DMS114 treated with DMSO at 0.1 percent for 48 hours (cell line): ENCODE measurements at regions not wholly inside any gene's neighbourhood (a gene's known extent, or its start where the extent isn't known, plus 50 kb on each side); places are given as distances from the start of the nearest gene placed in this dataset.
"Not testable (repeated sequence)": the region's sequence is repeated elsewhere in the genome, so short reads cannot be mapped to it uniquely, and the experiment has no call there.

Source experiments
- DNase-seq: peaks from one replicate; lab custom pipeline; 2025; ENCODE audit not compliant: unreplicated experiment; lab: John Stamatoyannopoulos, UW

DNA sequence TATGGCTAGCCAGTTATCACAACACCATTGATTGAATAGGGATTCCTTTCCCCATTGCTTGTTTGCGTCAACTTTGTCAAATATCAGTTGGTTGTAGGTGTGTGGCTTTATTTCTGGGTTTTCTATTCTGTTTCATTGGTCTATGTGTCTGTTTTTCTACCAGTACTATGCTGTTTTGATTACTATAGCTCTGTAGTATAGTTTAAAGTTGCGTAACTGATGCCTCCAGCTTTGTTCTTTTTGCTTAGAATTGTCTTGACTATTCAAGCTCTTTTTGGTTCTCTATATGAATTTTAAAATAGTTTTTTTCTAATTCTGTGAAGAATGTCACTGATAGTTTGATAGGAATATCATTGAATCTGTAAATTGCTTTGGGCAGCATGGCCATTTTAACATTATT, 194.9 kb upstream of the FN1 start:
- not testable (repeated sequence) for DNase-seq

DNA sequence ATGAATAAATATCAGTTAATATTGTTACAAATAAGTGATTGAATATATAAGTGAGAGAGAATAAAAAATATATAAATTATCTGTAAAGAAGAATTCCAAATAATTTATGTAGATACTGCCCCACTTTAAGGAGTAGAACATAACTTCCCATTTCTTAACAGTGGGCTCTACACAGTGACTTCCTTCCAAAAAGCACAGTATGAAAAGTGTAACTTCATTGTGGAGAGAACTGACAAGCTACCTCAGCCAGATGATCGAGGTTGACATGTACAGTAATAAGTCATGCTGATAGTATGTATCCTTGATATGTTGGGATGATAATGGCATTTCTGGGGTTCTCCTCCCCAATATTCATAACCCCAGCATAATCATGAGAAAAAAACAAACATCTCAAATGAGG, 191.9 kb upstream of the FN1 start:
- DNase-seq: no peak

GRCh38 chr2:215626812-215627281, 191.0 kb upstream of the FN1 start:
- DNase-seq: no peak

- no peak for DNase-seq
Observed at GRCh38 chr2:215626063-215626462, 190.2 kb upstream of the FN1 start.

- DNase-seq: no peak
Observed at GRCh38 chr2:215625207-215625606, 189.3 kb upstream of the FN1 start.

- no peak for DNase-seq
Observed at GRCh38 chr2:215624423-215624829, 188.6 kb upstream of the FN1 start.

GRCh38 chr2:215622837-215623236, 187.0 kb upstream of the FN1 start:
- no peak for DNase-seq

- no peak for DNase-seq
Observed at GRCh38 chr2:215621381-215621780, 185.5 kb upstream of the FN1 start.

GRCh38 chr2:215620528-215620927, 184.7 kb upstream of the FN1 start:
- no peak for DNase-seq

GRCh38 chr2:215619989-215620388, 184.1 kb upstream of the FN1 start:
- DNase-seq: no peak

DNA sequence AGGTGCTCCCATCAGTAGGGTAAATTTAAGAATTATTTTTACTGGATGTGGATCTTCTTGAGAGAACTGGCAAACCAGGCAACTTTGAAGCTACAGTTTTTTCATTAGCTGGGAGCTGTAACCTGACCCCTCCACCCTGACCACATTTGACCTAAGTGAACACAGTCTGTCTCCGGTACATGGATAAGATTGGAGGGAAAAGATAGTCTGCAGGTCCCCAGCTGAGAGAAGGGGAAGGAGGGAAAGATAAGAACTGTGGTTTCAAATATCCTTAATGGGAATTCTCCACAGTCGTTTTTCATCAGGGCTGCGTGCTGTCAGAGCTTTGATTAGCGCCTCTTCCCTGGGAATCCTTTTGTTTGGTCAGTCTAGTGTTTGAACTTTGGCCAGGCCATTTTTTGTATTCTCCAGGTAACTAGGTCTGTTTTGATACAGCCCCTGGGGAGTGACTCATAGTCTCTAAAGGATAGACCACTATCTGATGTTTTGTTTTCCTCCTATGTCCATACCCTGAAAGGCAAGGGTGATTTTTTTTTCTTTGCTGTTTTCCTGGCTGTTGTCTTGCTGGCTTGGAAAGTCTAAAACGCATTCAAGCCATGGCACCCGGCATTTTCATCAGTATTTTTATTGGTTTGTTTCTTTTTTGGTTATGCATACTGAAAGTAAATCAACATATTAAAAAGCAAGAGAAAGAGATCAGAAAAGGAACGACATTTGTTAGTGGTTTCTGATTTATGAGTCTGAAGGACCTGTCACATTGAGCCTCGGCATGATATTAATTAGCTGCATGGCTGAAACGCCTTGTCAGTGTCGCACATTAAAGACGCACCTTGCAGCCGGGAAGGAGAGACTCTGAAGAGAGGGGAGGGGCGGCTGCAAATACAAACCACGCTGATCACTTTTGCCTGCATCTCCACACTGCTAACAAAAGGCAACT, 183.4 kb upstream of the FN1 start:
- no peak for DNase-seq

- no peak for DNase-seq
Observed at GRCh38 chr2:215618145-215618544, 182.3 kb upstream of the FN1 start.

- no peak for DNase-seq
Observed at GRCh38 chr2:215617060-215617824, 181.4 kb upstream of the FN1 start.

GRCh38 chr2:215615803-215616174, 179.9 kb upstream of the FN1 start:
- DNase-seq: no peak

DNA sequence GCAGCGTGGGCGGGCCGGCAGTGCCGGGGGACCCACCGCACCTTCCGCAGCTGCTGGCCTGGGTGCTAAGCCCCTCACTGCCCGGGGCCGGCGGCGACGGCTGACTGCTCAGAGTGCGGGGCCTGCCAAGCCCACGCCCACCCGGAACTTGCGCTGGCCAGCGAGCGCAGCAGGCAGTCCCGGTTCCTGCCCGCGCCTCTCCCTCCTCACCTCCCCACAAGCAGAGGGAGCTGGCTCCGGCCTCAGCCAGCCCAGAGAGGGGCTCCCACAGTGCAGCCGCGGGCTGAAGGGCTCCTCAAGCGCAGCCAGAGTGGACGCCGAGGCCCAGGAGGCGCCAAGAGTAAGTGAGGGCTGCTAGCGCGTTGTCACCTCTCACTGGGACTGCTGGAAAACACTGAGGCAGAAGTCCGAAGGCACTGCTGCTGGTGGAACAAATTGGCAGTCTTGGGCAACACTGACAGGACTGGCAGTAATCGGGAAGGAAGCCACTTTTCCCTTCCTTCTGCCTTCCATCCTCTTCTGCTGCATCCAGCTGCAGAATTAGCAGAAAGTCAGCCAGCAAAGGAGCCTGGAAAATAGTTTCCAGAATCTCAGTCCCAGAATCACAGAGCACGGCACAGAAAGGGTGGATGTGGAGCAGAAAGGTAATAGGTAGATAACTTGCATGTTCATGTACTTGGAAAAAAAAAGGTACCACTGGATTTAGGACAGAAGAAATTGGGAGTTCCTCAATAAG, 179.4 kb upstream of the FN1 start:
- DNase-seq: no peak

GRCh38 chr2:215614296-215614695, 178.4 kb upstream of the FN1 start:
- no peak for DNase-seq

GRCh38 chr2:215613888-215614287, 178.0 kb upstream of the FN1 start:
- no peak for DNase-seq

DNA sequence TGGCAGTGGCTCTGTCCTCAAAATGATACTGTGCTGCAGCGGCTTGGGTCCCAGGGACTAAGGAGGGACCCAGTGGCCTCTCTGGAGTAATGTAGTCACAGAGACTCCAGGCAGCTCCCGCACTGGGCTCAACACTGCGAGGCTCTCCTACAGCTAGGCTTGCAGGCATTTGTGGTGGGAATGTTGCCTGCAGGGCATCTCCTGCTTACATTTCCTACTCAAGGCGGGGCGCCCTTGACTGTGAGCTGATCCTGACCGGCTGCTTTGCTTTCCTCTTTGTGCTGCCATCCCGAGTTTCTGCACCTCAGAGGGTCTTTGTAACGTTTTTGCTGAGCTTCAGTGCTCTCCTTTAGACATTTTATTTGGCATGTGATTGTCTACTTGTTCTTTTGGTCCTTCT, 177.4 kb upstream of the FN1 start:
- DNase-seq: no peak

- no peak for DNase-seq
Observed at GRCh38 chr2:215612786-215613185, 176.9 kb upstream of the FN1 start.

GRCh38 chr2:215611609-215612386, 175.9 kb upstream of the FN1 start:
- DNase-seq: no peak
